Panc1 (cell line): ENCODE measurements at regions not wholly inside any gene's neighbourhood (a gene's known extent, or its start where the extent isn't known, plus 50 kb on each side); places are given as distances from the start of the nearest gene placed in this dataset.

Source experiments
- ATAC-seq: fragments of 200-7000 bp; cut with Tn5 transposase; 2 replicates; pipeline ENCODE4 v1.9.1; 2020; ENCODE audit warnings: mild to moderate bottlenecking, moderate library complexity
- BruUV-seq: library from RNA; stranded (reverse); fragments of 400-500 nt; replicated peaks from 2 replicates; lab custom pipeline; 2021; lab: Mats Ljungman, UMichigan
- CTCF ChIA-PET: fragments of 300-600 bp; sonication (Branson Sonifier 250); formaldehyde crosslinking; loops from one replicate; lab custom pipeline; 2022; ENCODE audit warnings: antibody characterized with exemption; lab: Charles Lee
- POLR2A ChIA-PET: fragments of 300-600 bp; sonication (Branson Sonifier 250); formaldehyde crosslinking; loops from one replicate; lab custom pipeline; 2022; ENCODE audit warnings: antibody characterized with exemption; lab: Charles Lee
- DNase-seq: peaks from one replicate; pipeline ENCODE4 v3.0.0-alpha.2; 2010; ENCODE audit warnings: low read depth, low spot score
- H3K27ac ChIP-seq: 2 replicates; pipeline ENCODE4 v1.5.1; 2011; ENCODE audit warnings: mild to moderate bottlenecking, low read length, inconsistent platforms
- H3K27me3 ChIP-seq: fragments of 200-500 bp; sonication (Bioruptor generic); 2 replicates; pipeline ENCODE4 v1.6.0; 2014; ENCODE audit warnings: low read length, inconsistent platforms; ENCODE audit not compliant: control insufficient read depth, insufficient read depth
- H3K36me3 ChIP-seq: fragments of 200-500 bp; sonication (Bioruptor generic); 2 replicates; pipeline ENCODE4 v1.5.1; 2014; ENCODE audit warnings: inconsistent platforms, mild to moderate bottlenecking, low read length, moderate library complexity; ENCODE audit not compliant: control insufficient read depth, insufficient read depth
- H3K4me1 ChIP-seq: 2 replicates; pipeline ENCODE4 v1.5.1; 2011; ENCODE audit warnings: inconsistent platforms, mild to moderate bottlenecking, low read length, moderate library complexity; ENCODE audit not compliant: control insufficient read depth, insufficient read depth
- H3K4me3 ChIP-seq, 2 experiments: 2 replicates each; pipeline ENCODE4 v1.5.1; 2011 to 2012; ENCODE audit warnings: low read depth in 2 of 2, low read length in 2 of 2, mild to moderate bottlenecking in 2 of 2, inconsistent platforms in 1 of 2, moderate library complexity in 1 of 2
- H3K9me3 ChIP-seq: fragments of 200-500 bp; sonication (Bioruptor generic); 2 replicates; pipeline ENCODE4 v1.5.1; 2014; ENCODE audit warnings: low read depth, mild to moderate bottlenecking, inconsistent platforms, low read length, moderate library complexity; ENCODE audit not compliant: control insufficient read depth, insufficient read depth
- POLR2AphosphoS5 ChIP-seq: IDR thresholded peaks from 2 replicates; pipeline ENCODE4 v1.6.1; 2012; ENCODE audit warnings: mild to moderate bottlenecking, low read depth, low read length, moderate library complexity
- SIN3A ChIP-seq: IDR thresholded peaks from 2 replicates; pipeline ENCODE4 v1.6.1; 2012; ENCODE audit warnings: low read depth, mild to moderate bottlenecking, low read length, moderate library complexity, borderline replicate concordance; ENCODE audit not compliant: insufficient read depth
- TCF7L2 ChIP-seq: IDR thresholded peaks from 2 replicates; pipeline ENCODE4 v1.6.1; 2011; ENCODE audit warnings: mild to moderate bottlenecking, low read depth, low read length, inconsistent platforms
- in situ Hi-C: cut with HindIII; loops from 2 replicates; pipeline ENCODE4 v1.10.0; 2016; ENCODE audit warnings: low sequenced_read_pairs, low pct_unique_long_range_greater_than_20kb
- intact Hi-C: fragments of 100-400 bp; cut with micrococcal nuclease; formaldehyde crosslinking; loops from one replicate; pipeline ENCODE4 v1.10.0; 2022; ENCODE audit not compliant: unreplicated experiment
- TF ChIP-seq, protein P1 (sequence below), 2 experiments: IDR thresholded peaks; 2 replicates each; pipeline ENCODE4 v1.6.1; 2011 to 2012; ENCODE audit warnings: low read depth in 2 of 2, control low read depth in 1 of 2, low read length in 1 of 2, mild to moderate bottlenecking in 1 of 2, moderate library complexity in 1 of 2; ENCODE audit not compliant: insufficient read depth in 1 of 2
- TF ChIP-seq, protein P2 (sequence below): fragments of 450-650 bp; IDR thresholded peaks from 2 replicates; pipeline ENCODE4 v1.5.1; 2017; ENCODE audit warnings: mild to moderate bottlenecking

DNA sequence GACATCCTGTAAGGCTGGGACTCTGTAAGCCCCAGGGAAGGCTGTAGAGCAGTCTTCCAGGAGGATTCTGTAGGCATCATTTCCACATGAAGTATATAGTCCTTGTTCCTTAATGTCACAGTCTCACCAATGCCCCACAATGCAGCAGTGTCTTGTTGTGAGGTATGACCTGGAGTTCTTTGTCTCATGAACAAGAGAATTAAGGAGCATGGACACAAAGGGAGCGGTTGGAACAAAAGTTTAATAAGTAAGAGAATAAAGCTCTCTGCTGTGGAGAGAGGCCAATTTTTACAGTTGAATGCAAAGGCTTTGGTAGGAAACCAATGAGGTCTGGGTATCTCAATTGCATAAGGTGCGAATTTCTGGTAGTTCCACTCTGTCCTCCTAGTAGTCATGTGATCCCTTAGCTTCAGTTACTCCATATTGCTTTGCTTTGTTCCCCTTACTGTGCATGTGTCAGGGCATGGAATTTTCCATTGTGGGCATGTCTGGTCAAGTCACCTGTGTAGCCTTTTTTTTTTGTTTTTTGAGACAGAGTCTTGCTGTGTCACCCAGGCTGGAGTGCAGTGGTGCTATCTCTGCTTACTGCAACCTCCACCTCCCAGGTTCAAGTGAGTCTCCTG is 124.3 kb upstream of the TMTC4 start:
- no peak for ATAC-seq

DNA sequence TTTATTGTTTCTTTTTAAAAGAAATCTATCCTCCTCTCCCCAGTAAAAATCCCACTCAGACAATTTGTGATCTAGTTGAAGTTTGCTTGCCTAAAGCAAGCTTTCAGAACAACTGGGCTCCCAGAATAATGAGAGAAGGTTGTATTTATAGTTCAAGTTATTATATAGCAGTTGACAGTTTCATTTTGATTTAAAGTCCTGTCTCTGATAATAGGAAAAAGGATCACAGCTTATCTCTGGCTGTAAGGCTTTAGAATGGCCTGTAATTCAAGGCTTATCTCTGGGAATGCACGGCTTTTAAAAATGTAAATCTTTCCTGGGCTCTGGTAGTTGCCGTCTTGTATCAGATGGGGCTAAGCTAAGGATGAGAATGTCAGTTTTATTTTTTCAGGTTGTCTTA is 123.3 kb upstream of the TMTC4 start:
- DNase-seq (no peak), ATAC-seq (no peak)
- intact Hi-C loops, result no loop called here
- POLR2A ChIA-PET, result no interaction called here
- no peaks in the 10 kb centered on the region for H3K9me3 ChIP-seq
- in situ Hi-C loops, result no loop called here
- no peak overlapping the region for H3K27ac ChIP-seq
- H3K36me3 ChIP-seq, result no peaks in the 10 kb centered on the region
- CTCF ChIA-PET, result no interaction called here
- H3K27me3 ChIP-seq, result no peaks in the 10 kb centered on the region
- no TSS peak for BruUV-seq
- TF ChIP-seq SIN3A (no peak), POLR2AphosphoS5 (no peak), TCF7L2 (no peak)
- TF ChIP-seq, protein P1, sequence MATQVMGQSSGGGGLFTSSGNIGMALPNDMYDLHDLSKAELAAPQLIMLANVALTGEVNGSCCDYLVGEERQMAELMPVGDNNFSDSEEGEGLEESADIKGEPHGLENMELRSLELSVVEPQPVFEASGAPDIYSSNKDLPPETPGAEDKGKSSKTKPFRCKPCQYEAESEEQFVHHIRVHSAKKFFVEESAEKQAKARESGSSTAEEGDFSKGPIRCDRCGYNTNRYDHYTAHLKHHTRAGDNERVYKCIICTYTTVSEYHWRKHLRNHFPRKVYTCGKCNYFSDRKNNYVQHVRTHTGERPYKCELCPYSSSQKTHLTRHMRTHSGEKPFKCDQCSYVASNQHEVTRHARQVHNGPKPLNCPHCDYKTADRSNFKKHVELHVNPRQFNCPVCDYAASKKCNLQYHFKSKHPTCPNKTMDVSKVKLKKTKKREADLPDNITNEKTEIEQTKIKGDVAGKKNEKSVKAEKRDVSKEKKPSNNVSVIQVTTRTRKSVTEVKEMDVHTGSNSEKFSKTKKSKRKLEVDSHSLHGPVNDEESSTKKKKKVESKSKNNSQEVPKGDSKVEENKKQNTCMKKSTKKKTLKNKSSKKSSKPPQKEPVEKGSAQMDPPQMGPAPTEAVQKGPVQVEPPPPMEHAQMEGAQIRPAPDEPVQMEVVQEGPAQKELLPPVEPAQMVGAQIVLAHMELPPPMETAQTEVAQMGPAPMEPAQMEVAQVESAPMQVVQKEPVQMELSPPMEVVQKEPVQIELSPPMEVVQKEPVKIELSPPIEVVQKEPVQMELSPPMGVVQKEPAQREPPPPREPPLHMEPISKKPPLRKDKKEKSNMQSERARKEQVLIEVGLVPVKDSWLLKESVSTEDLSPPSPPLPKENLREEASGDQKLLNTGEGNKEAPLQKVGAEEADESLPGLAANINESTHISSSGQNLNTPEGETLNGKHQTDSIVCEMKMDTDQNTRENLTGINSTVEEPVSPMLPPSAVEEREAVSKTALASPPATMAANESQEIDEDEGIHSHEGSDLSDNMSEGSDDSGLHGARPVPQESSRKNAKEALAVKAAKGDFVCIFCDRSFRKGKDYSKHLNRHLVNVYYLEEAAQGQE (IDR thresholded peaks at IDR 0.05; ENCODE audit: insufficient read depth in 1 of 2, low read depth in 2 of 2, low read length in 1 of 2), result no peak
- TF ChIP-seq, protein P2, sequence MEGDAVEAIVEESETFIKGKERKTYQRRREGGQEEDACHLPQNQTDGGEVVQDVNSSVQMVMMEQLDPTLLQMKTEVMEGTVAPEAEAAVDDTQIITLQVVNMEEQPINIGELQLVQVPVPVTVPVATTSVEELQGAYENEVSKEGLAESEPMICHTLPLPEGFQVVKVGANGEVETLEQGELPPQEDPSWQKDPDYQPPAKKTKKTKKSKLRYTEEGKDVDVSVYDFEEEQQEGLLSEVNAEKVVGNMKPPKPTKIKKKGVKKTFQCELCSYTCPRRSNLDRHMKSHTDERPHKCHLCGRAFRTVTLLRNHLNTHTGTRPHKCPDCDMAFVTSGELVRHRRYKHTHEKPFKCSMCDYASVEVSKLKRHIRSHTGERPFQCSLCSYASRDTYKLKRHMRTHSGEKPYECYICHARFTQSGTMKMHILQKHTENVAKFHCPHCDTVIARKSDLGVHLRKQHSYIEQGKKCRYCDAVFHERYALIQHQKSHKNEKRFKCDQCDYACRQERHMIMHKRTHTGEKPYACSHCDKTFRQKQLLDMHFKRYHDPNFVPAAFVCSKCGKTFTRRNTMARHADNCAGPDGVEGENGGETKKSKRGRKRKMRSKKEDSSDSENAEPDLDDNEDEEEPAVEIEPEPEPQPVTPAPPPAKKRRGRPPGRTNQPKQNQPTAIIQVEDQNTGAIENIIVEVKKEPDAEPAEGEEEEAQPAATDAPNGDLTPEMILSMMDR, result no peak
- H3K4me3 ChIP-seq, result no peak overlapping the region
- no peaks in the 10 kb centered on the region for H3K4me1 ChIP-seq

More for the DNA sequence above, 124.3 kb upstream of the TMTC4 start:
- intact Hi-C loops (no loop called here), in situ Hi-C loops (no loop called here)
- TF ChIP-seq SIN3A (no peak), TCF7L2 (no peak), POLR2AphosphoS5 (no peak)
- TF ChIP-seq, protein P1 (IDR thresholded peaks at IDR 0.05; ENCODE audit: insufficient read depth in 1 of 2, low read depth in 2 of 2, low read length in 1 of 2), result no peak
- TF ChIP-seq, protein P2, result no peak
- Histone ChIP-seq H3K27ac (no peak overlapping the region), H3K36me3 (no peaks in the 10 kb centered on the region), H3K4me1 (no peaks in the 10 kb centered on the region), H3K9me3 (no peaks in the 10 kb centered on the region), H3K4me3 (no peak overlapping the region), H3K27me3 (no peaks in the 10 kb centered on the region)
- DNase-seq, result no peak
- POLR2A ChIA-PET, result no interaction called here
- no TSS peak for BruUV-seq
- CTCF ChIA-PET, result no interaction called here
